ENCODE measurements at regions not wholly inside any gene's neighbourhood (a gene's known extent, or its start where the extent isn't known, plus 50 kb on each side); places are given as distances from the start of the nearest gene placed in this dataset.
"Not testable (repeated sequence)": the region's sequence is repeated elsewhere in the genome, so short reads cannot be mapped to it uniquely, and the experiment has no call there.

GRCh38 chr7:114334989-114335388, 79.6 kb upstream of the FOXP2 start (continued):
- no peak for TF ChIP-seq POGZ (CRISPR knock-in tag; IDR thresholded peaks at IDR 0.05)
- TF ChIP-seq ZNF782 (CRISPR knock-in tag; IDR thresholded peaks at IDR 0.05; ENCODE audit: borderline replicate concordance), result no peak
- TF ChIP-seq KMT2B (CRISPR knock-in tag; IDR thresholded peaks at IDR 0.05), result no peak
- TF ChIP-seq SMAD3 (CRISPR knock-in tag; IDR thresholded peaks at IDR 0.05), result no peak
- no peak for TF ChIP-seq FOXA3 (CRISPR knock-in tag; IDR thresholded peaks at IDR 0.05)

GRCh38 chr7:114329458-114329857, 85.2 kb upstream of the FOXP2 start:
- POLR2A ChIA-PET; H3K4me3 ChIP-seq (replicated peaks in 1 of 3; ENCODE audit: insufficient read depth in 1 of 3, low read depth in 2 of 3, low read length in 3 of 3); intact Hi-C loops (cut with micrococcal nuclease; ENCODE audit: unreplicated experiment); H3K27ac ChIP-seq (ENCODE audit: extremely low read length, insufficient read depth, low read length); FAIRE-seq; H3K4me2 ChIP-seq (ENCODE audit: low read depth, low read length); H4K20me1 ChIP-seq (ENCODE audit: insufficient read depth, low read length); H3K79me2 ChIP-seq (ENCODE audit: insufficient read depth, low read length); H3K27me3 ChIP-seq (ENCODE audit: control insufficient read depth in 1 of 2, insufficient read depth in 2 of 2, low read length in 2 of 2); H2AFZ ChIP-seq (ENCODE audit: low read length); ATAC-seq; H3K9ac ChIP-seq (ENCODE audit: insufficient read depth, low read depth, low read length); H3K4me1 ChIP-seq (ENCODE audit: insufficient read depth, low read length); in situ Hi-C loops (cut with HindIII; ENCODE audit: extremely low pct_ligation_motif_present, low pct_unique_long_range_greater_than_20kb); H3K36me3 ChIP-seq (replicated peaks in 1 of 2; ENCODE audit: control insufficient read depth in 1 of 2, insufficient read depth in 2 of 2, low read length in 2 of 2); H3K9me3 ChIP-seq (ENCODE audit: low read length); BruUV-seq (replicated peaks); CTCF ChIA-PET (ENCODE audit: low intra/inter-chr PET ratio, low total read pairs); DNase-seq (ENCODE audit: low spot score): not testable (repeated sequence)
- WGBS (ENCODE audit: low lambda C conversion rate), result 43% methylated on average over 10 of the region's 10 CpGs

DNA sequence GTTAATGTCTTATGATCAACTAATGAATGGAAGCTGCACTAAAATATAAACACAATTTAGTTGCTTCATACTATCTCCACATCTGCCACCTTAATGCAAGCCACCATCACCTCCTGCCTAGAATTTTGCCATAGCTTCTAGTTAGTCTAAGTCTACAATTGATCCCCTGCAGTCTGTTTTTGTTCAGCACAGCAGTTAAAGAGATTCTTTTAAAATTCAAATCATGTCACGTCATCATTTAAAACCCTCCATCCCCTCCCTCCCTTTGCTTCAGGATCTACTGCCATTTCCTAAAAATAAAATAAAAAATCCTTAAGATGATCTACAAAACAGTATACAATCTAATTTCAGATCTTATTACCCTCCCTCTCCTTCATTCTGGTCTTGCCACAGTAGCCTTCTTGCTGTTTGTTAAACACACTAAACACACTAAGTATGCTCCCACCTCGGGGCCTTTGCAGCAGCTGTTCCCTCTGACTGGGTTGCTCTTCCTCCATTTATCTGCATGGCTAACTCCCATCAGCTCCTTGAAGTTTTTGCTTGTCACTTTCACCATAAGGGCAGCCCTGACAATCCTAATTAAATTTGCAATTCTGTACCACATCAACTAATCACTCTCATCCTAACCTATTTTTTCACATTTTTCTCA, 97.0 kb upstream of the FOXP2 start:
- peak in 1 of 2 experiments; percentile 15; a peak in 1 of 4 replicates for TF ChIP-seq MAFK (conservative IDR thresholded peaks at IDR 0.05 in 1 of 2, IDR thresholded peaks at IDR 0.05 in 1 of 2; ENCODE audit: low read length in 2 of 2)
- no peak for TF ChIP-seq RBFOX2 (IDR thresholded peaks at IDR 0.05; ENCODE audit: low read depth, low read length)
- no peak for TF ChIP-seq MAFG (CRISPR knock-in tag; IDR thresholded peaks at IDR 0.05)
- ATAC-seq (no peak), DNase-seq (ENCODE audit: low spot score) (no peak), FAIRE-seq (no peak)
- Histone ChIP-seq H3K79me2 (ENCODE audit: insufficient read depth, low read length) (no peaks in the 10 kb centered on the region), H3K9me3 (ENCODE audit: low read length) (no peaks in the 10 kb centered on the region), H3K27me3 (ENCODE audit: control insufficient read depth in 1 of 2, insufficient read depth in 2 of 2, low read length in 2 of 2) (no peaks in the 10 kb centered on the region), H4K20me1 (ENCODE audit: insufficient read depth, low read length) (no peaks in the 10 kb centered on the region), H3K4me3 (replicated peaks in 1 of 3; ENCODE audit: insufficient read depth in 1 of 3, low read depth in 2 of 3, low read length in 3 of 3) (no peak overlapping the region), H3K36me3 (replicated peaks in 1 of 2; ENCODE audit: control insufficient read depth in 1 of 2, insufficient read depth in 2 of 2, low read length in 2 of 2) (no peaks in the 10 kb centered on the region), H3K27ac (ENCODE audit: extremely low read length, insufficient read depth, low read length) (no peak overlapping the region), H3K9ac (ENCODE audit: insufficient read depth, low read depth, low read length) (no peak overlapping the region), H3K4me2 (ENCODE audit: low read depth, low read length) (no peak overlapping the region), H2AFZ (ENCODE audit: low read length) (no peak overlapping the region), H3K4me1 (ENCODE audit: insufficient read depth, low read length) (no peaks in the 10 kb centered on the region)
- ChIA-PET CTCF (ENCODE audit: low intra/inter-chr PET ratio, low total read pairs) (no interaction called here), POLR2A (no interaction called here)
- intact Hi-C loops (cut with micrococcal nuclease; ENCODE audit: unreplicated experiment), result no loop called here
- 0% methylated on average over 2 of the region's 2 CpGs for WGBS (ENCODE audit: low lambda C conversion rate)
- in situ Hi-C loops (cut with HindIII; ENCODE audit: extremely low pct_ligation_motif_present, low pct_unique_long_range_greater_than_20kb), result no loop called here
- no TSS peak for BruUV-seq (replicated peaks)
